ENCODE measurements at regions not wholly inside any gene's neighbourhood (a gene's known extent, or its start where the extent isn't known, plus 50 kb on each side); places are given as distances from the start of the nearest gene placed in this dataset.

DNA sequence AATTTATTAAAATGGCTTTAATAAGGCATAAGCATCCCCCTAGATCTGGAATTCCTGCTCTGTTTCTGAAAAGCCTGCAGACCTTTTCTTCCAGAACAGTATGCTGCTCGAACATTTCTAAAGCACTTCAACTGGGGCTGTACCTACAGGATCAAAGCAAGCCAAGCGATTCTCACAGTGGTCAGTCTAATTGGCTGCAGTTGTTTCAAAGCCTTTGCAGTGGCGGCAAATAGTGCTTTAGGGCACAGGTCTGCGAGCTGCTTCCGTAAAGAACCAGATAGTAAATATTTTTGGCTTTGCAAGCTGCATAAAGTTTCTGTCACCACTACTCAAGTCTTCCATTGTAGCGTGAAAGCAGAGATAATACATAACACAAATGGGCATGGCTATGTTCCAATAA lies 88.9 kb upstream of the FBXL4 start:
- peaks cover 79% of the 10 kb centered on the region for H3K27me3 ChIP-seq (ENCODE audit: insufficient read depth, low read length)
- H3K9me3 ChIP-seq (ENCODE audit: control insufficient read depth in 1 of 2, insufficient read depth in 1 of 2, low read depth in 1 of 2, low read length in 2 of 2): no peaks in the 10 kb centered on the region
- no peaks in the 10 kb centered on the region for H3K9me2 ChIP-seq (ENCODE audit: insufficient read depth)
- H3K4me1 ChIP-seq (ENCODE audit: control insufficient read depth in 1 of 2, insufficient read depth in 2 of 2, low read length in 2 of 2): no peaks in the 10 kb centered on the region
- TF ChIP-seq, protein P1, sequence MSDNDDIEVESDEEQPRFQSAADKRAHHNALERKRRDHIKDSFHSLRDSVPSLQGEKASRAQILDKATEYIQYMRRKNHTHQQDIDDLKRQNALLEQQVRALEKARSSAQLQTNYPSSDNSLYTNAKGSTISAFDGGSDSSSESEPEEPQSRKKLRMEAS (IDR thresholded peaks at IDR 0.05): no peak
- no peak for TF ChIP-seq SIN3A (IDR thresholded peaks at IDR 0.05; ENCODE audit: low read depth)
- TF ChIP-seq ZFX (IDR thresholded peaks at IDR 0.05): no peak
- no peak for TF ChIP-seq YY1 (IDR thresholded peaks at IDR 0.05; ENCODE audit: extremely low read depth, insufficient replicate concordance, low read depth, low read length)
- TF ChIP-seq, protein P2, sequence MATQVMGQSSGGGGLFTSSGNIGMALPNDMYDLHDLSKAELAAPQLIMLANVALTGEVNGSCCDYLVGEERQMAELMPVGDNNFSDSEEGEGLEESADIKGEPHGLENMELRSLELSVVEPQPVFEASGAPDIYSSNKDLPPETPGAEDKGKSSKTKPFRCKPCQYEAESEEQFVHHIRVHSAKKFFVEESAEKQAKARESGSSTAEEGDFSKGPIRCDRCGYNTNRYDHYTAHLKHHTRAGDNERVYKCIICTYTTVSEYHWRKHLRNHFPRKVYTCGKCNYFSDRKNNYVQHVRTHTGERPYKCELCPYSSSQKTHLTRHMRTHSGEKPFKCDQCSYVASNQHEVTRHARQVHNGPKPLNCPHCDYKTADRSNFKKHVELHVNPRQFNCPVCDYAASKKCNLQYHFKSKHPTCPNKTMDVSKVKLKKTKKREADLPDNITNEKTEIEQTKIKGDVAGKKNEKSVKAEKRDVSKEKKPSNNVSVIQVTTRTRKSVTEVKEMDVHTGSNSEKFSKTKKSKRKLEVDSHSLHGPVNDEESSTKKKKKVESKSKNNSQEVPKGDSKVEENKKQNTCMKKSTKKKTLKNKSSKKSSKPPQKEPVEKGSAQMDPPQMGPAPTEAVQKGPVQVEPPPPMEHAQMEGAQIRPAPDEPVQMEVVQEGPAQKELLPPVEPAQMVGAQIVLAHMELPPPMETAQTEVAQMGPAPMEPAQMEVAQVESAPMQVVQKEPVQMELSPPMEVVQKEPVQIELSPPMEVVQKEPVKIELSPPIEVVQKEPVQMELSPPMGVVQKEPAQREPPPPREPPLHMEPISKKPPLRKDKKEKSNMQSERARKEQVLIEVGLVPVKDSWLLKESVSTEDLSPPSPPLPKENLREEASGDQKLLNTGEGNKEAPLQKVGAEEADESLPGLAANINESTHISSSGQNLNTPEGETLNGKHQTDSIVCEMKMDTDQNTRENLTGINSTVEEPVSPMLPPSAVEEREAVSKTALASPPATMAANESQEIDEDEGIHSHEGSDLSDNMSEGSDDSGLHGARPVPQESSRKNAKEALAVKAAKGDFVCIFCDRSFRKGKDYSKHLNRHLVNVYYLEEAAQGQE (IDR thresholded peaks at IDR 0.05; ENCODE audit: low read depth): no peak
- no peak for TF ChIP-seq POLR2AphosphoS5 (IDR thresholded peaks at IDR 0.05; ENCODE audit: low read depth, low read length)
- no peak for TF ChIP-seq SP1 (IDR thresholded peaks at IDR 0.05; ENCODE audit: low read depth)
- no peak for TF ChIP-seq JUND (IDR thresholded peaks at IDR 0.05)
- TF ChIP-seq EZH2phosphoT487 (IDR thresholded peaks at IDR 0.05; ENCODE audit: borderline replicate concordance): no peak
- TF ChIP-seq EGR1 (IDR thresholded peaks at IDR 0.05; ENCODE audit: low read depth): no peak
- TF ChIP-seq, protein P3, sequence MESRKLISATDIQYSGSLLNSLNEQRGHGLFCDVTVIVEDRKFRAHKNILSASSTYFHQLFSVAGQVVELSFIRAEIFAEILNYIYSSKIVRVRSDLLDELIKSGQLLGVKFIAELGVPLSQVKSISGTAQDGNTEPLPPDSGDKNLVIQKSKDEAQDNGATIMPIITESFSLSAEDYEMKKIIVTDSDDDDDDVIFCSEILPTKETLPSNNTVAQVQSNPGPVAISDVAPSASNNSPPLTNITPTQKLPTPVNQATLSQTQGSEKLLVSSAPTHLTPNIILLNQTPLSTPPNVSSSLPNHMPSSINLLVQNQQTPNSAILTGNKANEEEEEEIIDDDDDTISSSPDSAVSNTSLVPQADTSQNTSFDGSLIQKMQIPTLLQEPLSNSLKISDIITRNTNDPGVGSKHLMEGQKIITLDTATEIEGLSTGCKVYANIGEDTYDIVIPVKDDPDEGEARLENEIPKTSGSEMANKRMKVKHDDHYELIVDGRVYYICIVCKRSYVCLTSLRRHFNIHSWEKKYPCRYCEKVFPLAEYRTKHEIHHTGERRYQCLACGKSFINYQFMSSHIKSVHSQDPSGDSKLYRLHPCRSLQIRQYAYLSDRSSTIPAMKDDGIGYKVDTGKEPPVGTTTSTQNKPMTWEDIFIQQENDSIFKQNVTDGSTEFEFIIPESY (IDR thresholded peaks at IDR 0.05; ENCODE audit: extremely low read depth, insufficient replicate concordance, low read length): no peak
- no peak for TF ChIP-seq POLR2A (IDR thresholded peaks at IDR 0.05; ENCODE audit: borderline replicate concordance, extremely low read depth, insufficient read depth, insufficient read length)
- TF ChIP-seq SRF (IDR thresholded peaks at IDR 0.05; ENCODE audit: low read depth): no peak
- TF ChIP-seq, protein P4, sequence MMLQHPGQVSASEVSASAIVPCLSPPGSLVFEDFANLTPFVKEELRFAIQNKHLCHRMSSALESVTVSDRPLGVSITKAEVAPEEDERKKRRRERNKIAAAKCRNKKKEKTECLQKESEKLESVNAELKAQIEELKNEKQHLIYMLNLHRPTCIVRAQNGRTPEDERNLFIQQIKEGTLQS (IDR thresholded peaks at IDR 0.05): no peak
- TF ChIP-seq CBX3 (IDR thresholded peaks at IDR 0.05; ENCODE audit: low read depth): no peak
- ChIA-PET CTCF (no interaction called here), POLR2A (no interaction called here), RAD21 (ENCODE audit: low non-redundant PET in 1 of 2, low total read pairs in 2 of 2, uncharacterized antibody in 2 of 2, unreplicated experiment in 2 of 2) (no interaction called here)
- H3K79me2 ChIP-seq (ENCODE audit: insufficient read depth, low read length): no peaks in the 10 kb centered on the region
- H3K36me3 ChIP-seq (ENCODE audit: control insufficient read depth in 1 of 2, insufficient read depth in 2 of 2, low read length in 2 of 2): no peaks in the 10 kb centered on the region
- H3K4me3 ChIP-seq (replicated peaks in 1 of 2; ENCODE audit: low read depth in 1 of 2, low read length in 2 of 2): no peak overlapping the region
- intact Hi-C loops (cut with micrococcal nuclease): no loop called here
- ATAC-seq: no peak
- H3K4me2 ChIP-seq (ENCODE audit: low read length): no peak overlapping the region
- H4K20me1 ChIP-seq (ENCODE audit: insufficient read depth): no peaks in the 10 kb centered on the region
- H2AFZ ChIP-seq (ENCODE audit: low read depth, low read length, poor library complexity, severe bottlenecking): no peak overlapping the region
- H3K9ac ChIP-seq (ENCODE audit: low read length): no peak overlapping the region
- BruUV-seq (replicated peaks): no TSS peak
- DNase-seq (ENCODE audit: low read depth, low spot score): no peak
- no peak overlapping the region for H3K27ac ChIP-seq (ENCODE audit: low read depth, low read length)

Measured in HCT116 (cell line).